ENCODE measurements at regions not wholly inside any gene's neighbourhood (a gene's known extent, or its start where the extent isn't known, plus 50 kb on each side); places are given as distances from the start of the nearest gene placed in this dataset.

DNA sequence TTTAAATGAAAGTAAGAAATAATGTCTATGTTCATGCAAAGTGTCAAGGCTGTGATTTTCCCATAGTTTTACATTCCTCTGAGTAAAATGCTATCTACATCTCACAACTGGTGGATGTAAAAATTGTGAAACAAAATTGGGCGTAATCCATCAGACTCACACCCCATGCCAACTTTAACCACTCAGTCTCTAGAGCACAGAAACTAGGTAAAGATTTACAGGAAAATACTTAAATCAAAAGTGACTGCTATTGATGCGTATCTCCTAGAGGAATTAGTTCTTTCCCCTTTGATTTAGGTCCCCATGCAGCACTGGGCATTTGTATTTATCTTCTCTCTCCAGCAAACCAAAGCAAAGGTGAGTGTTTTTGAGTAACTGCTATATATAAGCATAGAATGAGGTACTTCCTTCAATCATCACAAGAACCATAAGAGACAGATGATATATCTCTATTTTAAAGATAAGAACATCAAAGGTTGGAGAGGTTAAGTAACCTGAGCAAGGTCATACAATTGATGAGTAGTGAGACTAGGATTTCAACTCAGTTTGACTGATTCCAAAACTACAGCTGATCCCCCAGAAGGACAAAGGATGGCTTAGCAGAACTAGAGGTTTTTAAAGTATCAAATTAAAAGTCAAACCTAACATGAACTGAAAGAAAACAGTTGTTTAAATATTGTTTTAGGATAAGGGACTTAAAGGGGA is 594.0 kb upstream of the ACVR2A start:
- H3K4me3 Mint-ChIP-seq: no peak overlapping the region
- ATAC-seq: no peak

DNA sequence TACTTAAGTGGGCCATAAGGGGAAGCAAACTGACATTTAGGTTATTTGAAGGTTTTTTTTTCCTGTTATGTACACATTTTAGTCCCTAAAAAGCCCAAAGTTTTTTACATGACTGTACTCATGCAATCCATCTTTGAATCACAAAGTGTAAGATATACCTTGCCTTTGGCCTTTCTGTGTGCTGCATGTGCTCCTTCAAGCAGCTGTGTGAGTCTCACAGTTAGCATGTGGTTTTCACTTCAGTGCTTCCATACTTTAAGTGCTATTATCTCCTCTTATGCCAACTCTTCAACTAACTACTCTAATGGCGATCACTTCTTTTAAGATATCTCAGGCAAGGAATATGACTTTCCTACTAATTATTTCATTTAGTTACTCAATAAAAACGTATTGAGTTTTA is 597.1 kb upstream of the ACVR2A start:
- Mint-ChIP-seq H3K4me3 (no peak overlapping the region), H3K4me1 (ENCODE audit: low read depth) (peaks cover 1% of the 10 kb centered on the region)
- no peak for ATAC-seq

More for the DNA sequence above, 594.0 kb upstream of the ACVR2A start:
- H3K36me3 Mint-ChIP-seq (ENCODE audit: insufficient read depth): peaks cover 3% of the 10 kb centered on the region
- peaks cover 10% of the 10 kb centered on the region for H3K9me3 Mint-ChIP-seq
- DNase-seq: no peak
- no peaks in the 10 kb centered on the region for H3K27me3 Mint-ChIP-seq (ENCODE audit: low read depth)
- H3K4me1 Mint-ChIP-seq (ENCODE audit: low read depth): peaks cover 1% of the 10 kb centered on the region

DNA sequence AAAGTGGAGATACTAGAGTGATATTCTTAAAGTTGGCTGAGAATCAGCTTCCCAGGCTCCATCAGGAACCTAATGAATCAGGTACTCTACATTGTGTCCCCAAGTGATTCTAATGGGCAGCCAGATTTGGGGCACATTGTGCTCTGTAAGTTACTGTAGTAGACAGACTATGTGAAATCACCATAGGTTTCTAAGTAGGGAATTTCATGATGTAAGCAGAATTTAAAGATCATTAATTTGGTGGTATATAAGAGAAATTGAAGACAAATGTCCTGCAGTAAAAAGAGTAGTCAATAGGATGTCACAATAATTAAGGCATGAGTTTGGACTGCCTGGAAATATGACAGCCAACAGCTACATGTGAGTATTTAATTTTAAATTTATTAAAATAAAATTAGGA is 602.4 kb upstream of the ACVR2A start:
- ATAC-seq (no peak), DNase-seq (no peak)
- Mint-ChIP-seq H3K4me3 (no peak overlapping the region), H3K4me1 (ENCODE audit: low read depth) (no peaks in the 10 kb centered on the region), H3K36me3 (ENCODE audit: insufficient read depth) (no peaks in the 10 kb centered on the region), H3K27me3 (ENCODE audit: low read depth) (no peaks in the 10 kb centered on the region), H3K9me3 (peaks cover 6% of the 10 kb centered on the region)

More for the DNA sequence above, 597.1 kb upstream of the ACVR2A start:
- Mint-ChIP-seq H3K9me3 (peaks cover 6% of the 10 kb centered on the region), H3K36me3 (ENCODE audit: insufficient read depth) (peaks cover under 1% of the 10 kb centered on the region), H3K27me3 (ENCODE audit: low read depth) (no peaks in the 10 kb centered on the region)
- no peak for DNase-seq

DNA sequence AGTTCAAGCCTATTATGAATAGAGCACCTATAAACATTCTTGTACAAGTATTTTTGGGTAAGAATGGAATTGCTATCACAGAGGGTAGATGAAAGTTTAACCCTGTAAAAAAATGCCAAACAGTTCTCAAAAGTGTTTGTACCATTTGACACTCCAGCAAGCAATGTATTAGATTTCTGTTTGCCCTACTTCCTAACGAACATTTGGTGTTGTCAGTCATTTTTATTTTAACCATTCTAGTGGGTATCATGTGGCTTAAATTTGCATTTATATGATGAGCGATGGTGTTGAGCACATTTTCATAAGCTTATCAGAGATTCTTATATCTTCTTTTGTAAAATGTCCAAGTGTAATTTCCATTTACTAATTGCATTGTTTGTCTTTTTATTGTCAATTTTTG is 608.2 kb upstream of the ACVR2A start:
- peaks cover 1% of the 10 kb centered on the region for H3K4me1 Mint-ChIP-seq (ENCODE audit: low read depth)
- H3K9me3 Mint-ChIP-seq: peaks cover 6% of the 10 kb centered on the region
- H3K27me3 Mint-ChIP-seq (ENCODE audit: low read depth): no peaks in the 10 kb centered on the region
- no peaks in the 10 kb centered on the region for H3K36me3 Mint-ChIP-seq (ENCODE audit: insufficient read depth)
- no peak for ATAC-seq
- DNase-seq: no peak
- no peak overlapping the region for H3K4me3 Mint-ChIP-seq

DNA sequence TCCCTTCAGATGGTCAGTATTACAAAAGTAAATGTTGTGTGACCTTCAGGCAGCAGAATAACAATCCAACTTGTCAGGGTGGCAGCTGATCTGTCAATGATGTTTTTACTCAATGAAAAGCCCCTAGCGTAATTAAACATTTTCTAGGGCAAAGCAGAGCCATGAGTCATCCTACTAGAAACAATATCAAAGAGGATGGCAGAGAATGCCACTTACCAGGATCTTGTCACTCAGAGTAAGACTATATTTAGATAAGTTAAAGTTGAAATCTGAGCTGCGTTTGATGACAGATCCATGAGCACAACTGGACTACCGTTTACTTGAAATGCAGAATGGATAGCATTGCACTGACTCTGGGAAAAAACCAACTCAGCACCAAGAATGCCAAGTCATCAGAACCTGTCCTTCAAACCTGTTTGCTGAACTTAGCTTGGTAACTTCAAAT is 612.6 kb upstream of the ACVR2A start:
- Mint-ChIP-seq H3K27me3 (ENCODE audit: low read depth) (no peaks in the 10 kb centered on the region), H3K4me1 (ENCODE audit: low read depth) (peaks cover 1% of the 10 kb centered on the region), H3K9me3 (no peaks in the 10 kb centered on the region), H3K36me3 (ENCODE audit: insufficient read depth) (no peaks in the 10 kb centered on the region), H3K4me3 (no peak overlapping the region)
- DNase-seq (no peak), ATAC-seq (peak in 1 of 2 donors; percentile 27)

DNA sequence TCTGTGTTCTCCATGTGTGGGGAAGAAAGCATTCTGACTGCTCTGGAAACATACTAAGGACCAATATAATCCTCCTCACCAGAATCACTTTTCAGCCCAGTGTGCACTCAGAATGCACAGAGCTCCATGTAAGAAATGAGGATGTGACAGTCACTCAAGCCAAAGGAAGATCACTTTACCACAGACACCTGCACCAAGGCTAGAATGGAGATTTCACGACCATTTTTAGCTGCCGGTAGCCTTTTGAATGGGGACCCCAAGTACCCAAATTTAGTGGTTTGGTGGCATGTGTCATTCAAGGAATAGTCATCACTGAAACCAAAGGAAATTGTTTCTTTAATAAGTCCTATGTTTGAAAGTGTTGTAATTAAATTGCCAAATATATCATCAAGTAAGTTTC is 613.2 kb upstream of the ACVR2A start:
- Mint-ChIP-seq H3K9me3 (no peaks in the 10 kb centered on the region), H3K27me3 (ENCODE audit: low read depth) (no peaks in the 10 kb centered on the region), H3K4me1 (ENCODE audit: low read depth) (peaks cover 1% of the 10 kb centered on the region), H3K4me3 (no peak overlapping the region), H3K36me3 (ENCODE audit: insufficient read depth) (no peaks in the 10 kb centered on the region)
- DNase-seq: no peak
- ATAC-seq: peak; percentile 37 to 70

DNA sequence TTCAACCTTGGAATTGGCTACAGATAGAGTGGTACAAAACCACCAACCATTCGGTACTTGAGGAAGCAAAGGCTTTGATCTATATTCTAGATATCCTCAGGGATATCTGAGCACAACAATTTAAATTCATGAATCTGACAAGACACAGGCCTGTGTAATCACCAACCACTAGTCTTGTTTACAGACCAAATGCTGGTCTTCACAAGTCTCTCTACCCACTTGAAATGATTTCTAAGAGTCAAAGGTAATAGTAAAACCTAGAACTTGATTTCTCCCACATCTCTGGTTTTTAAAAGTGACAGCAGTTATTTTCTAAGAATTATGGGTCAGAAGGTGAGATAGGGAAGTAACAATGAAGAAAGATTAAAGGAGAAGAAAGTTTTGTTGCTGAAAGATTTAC is 613.7 kb upstream of the ACVR2A start:
- Mint-ChIP-seq H3K9me3 (no peaks in the 10 kb centered on the region), H3K27me3 (ENCODE audit: low read depth) (no peaks in the 10 kb centered on the region), H3K36me3 (ENCODE audit: insufficient read depth) (no peaks in the 10 kb centered on the region), H3K4me3 (no peak overlapping the region), H3K4me1 (ENCODE audit: low read depth) (peaks cover 1% of the 10 kb centered on the region)
- DNase-seq (no peak), ATAC-seq (peak in 1 of 2 donors; percentile 41)

DNA sequence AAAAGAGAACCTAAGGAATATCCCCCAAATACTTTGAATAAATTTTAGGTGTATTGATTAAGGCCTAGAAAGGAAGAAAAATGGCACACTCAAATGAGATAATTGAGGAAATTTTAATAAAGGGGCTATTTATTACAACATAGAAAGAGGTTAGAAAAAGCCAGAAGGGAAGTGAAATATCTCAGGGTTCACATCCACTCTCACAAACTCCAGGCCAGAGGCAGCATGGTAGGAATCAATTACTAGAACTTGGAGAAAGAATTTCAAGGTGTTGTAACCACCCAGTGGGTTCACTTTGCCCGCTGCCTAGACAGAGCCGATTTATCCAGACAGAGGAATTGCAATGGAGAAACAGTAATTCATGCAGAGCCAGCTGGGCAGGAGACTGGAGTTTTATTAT is 617.5 kb upstream of the ACVR2A start:
- Mint-ChIP-seq H3K4me3 (no peak overlapping the region), H3K4me1 (ENCODE audit: low read depth) (peaks cover under 1% of the 10 kb centered on the region), H3K27me3 (ENCODE audit: low read depth) (no peaks in the 10 kb centered on the region), H3K9me3 (peaks cover 2% of the 10 kb centered on the region), H3K36me3 (ENCODE audit: insufficient read depth) (no peaks in the 10 kb centered on the region)
- ATAC-seq (no peak), DNase-seq (no peak)

DNA sequence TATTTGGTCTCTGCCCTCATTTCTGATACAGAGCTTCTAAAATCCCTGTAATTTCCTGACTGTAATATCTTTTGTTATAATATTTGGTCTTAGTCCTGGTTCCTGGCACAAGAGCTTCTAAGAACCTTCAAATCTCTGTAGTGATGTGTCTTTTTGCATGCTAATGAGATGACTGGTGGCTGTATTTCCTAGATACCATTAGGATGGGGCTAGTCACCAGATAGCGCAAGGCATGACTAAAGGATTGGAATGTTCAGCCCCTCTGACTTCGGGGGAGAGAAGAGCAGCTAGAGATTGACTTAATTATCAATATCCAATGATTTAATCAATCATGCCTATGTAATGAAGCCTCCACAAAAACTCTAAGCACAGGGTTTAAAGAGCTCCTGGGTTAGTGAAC is 620.8 kb upstream of the ACVR2A start:
- no peak for DNase-seq
- ATAC-seq: no peak
- H3K4me1 Mint-ChIP-seq (ENCODE audit: low read depth): no peaks in the 10 kb centered on the region
- no peaks in the 10 kb centered on the region for H3K27me3 Mint-ChIP-seq (ENCODE audit: low read depth)
- no peak overlapping the region for H3K4me3 Mint-ChIP-seq
- peaks cover 11% of the 10 kb centered on the region for H3K9me3 Mint-ChIP-seq
- H3K36me3 Mint-ChIP-seq (ENCODE audit: insufficient read depth): no peaks in the 10 kb centered on the region

DNA sequence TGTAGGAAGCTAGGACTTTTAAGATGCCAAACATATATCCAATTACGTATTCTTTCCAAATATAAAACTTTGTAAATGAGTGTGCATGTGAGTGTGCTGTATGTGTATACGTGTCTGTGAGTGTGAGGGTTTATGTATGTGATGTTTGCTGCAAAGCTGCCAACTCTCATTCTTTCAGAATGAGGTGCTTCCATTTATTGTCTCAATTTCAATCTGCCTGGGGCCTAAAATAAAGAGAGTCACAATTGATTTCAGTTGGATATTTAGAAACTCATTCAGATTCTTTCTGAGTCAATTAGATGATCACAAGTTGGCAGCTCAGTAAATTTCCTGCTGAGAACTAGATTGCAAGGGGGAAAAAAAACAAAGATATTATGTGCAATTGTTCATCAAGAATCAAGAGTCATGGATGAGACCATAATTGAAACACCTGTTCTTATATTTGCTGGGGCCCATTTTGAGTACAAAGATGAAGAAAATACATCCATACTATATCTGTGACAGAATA is 621.2 kb upstream of the ACVR2A start:
- DNase-seq: no peak
- H3K4me3 Mint-ChIP-seq: no peak overlapping the region
- ATAC-seq: no peak
- no peaks in the 10 kb centered on the region for H3K4me1 Mint-ChIP-seq (ENCODE audit: low read depth)
- peaks cover 16% of the 10 kb centered on the region for H3K9me3 Mint-ChIP-seq
- no peaks in the 10 kb centered on the region for H3K27me3 Mint-ChIP-seq (ENCODE audit: low read depth)
- H3K36me3 Mint-ChIP-seq (ENCODE audit: insufficient read depth): no peaks in the 10 kb centered on the region

DNA sequence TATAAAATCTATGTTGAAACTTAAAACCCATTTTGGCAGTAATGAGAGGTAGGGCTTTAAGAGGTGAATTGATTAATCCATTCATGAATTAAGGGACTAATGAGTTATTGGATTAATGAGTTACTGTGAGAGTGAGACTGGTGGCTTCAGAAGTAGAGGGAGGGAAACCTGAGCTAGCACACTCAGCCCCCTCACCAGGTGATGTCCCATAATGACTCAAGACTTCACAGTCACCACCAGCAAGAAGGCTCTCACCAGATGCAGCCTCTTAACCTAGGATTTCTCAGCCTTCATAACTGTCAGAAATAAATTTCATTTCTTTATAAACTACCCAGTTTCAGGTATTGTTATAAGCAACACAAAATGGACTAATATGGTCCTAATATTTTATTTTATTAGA is 621.7 kb upstream of the ACVR2A start:
- Mint-ChIP-seq H3K9me3 (peaks cover 16% of the 10 kb centered on the region), H3K36me3 (ENCODE audit: insufficient read depth) (no peaks in the 10 kb centered on the region), H3K4me1 (ENCODE audit: low read depth) (no peaks in the 10 kb centered on the region), H3K4me3 (no peak overlapping the region), H3K27me3 (ENCODE audit: low read depth) (no peaks in the 10 kb centered on the region)
- ATAC-seq (no peak), DNase-seq (no peak)

DNA sequence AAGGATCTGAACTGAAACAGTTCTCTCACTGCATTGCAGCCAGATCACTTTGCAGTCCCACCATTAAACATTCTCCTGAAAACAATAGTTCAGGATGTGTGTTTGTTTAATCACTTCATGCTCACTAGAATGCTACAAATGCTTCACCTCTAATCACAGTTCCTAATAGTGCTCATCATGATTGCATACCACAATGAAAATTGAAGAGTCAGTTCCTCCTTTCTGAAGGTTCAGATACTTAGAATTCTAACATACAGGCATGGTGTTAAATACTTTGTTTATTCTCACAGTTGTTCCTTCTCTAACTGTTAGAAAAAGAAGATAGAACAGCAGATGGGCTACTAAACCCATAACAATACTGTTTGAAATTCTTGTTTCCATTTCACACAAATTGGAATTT is 622.3 kb upstream of the ACVR2A start:
- Mint-ChIP-seq H3K4me3 (no peak overlapping the region), H3K36me3 (ENCODE audit: insufficient read depth) (no peaks in the 10 kb centered on the region), H3K9me3 (peaks cover 16% of the 10 kb centered on the region), H3K27me3 (ENCODE audit: low read depth) (no peaks in the 10 kb centered on the region), H3K4me1 (ENCODE audit: low read depth) (no peaks in the 10 kb centered on the region)
- ATAC-seq: no peak
- no peak for DNase-seq

DNA sequence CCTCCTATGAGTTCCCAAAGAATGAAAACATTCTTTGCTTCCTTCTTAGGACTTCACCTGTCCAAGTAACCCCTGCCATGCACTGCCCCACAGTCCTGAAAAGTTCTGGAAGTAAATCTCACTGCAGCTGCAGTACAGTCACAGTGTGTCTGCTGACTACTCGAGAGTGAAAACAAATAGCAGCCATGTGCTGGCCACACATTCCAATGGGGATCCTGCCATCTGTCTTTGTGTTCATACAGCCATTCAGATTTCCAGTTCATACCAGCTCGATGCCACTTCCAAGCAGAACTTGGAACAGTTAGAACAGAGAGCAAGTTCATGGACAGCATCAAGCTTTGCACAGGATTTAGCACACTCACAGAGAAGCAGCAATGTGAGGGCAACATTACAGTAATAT is 629.9 kb upstream of the ACVR2A start:
- ATAC-seq (no peak), DNase-seq (no peak)
- Mint-ChIP-seq H3K4me1 (ENCODE audit: low read depth) (no peaks in the 10 kb centered on the region), H3K27me3 (ENCODE audit: low read depth) (no peaks in the 10 kb centered on the region), H3K36me3 (ENCODE audit: insufficient read depth) (no peaks in the 10 kb centered on the region), H3K9me3 (peaks cover 12% of the 10 kb centered on the region), H3K4me3 (no peak overlapping the region)

DNA sequence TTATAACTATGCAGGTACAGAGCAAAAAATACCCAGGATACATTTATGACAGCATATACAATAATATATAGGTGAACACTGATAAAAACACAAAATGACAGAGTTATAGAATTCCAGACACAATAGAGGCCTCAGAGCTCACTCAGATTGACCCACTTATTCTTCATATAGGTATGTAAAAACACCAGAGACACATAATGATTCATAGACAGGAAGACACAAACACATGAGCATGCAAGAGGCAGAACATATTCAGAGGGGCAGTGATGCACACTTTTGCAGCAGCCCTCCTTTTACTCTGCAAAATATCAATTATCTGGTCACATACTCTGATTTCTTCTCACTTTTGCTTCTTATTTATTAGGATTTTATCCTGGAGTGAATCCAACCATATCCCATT is 633.3 kb upstream of the ACVR2A start:
- Mint-ChIP-seq H3K9me3 (peaks cover 6% of the 10 kb centered on the region), H3K4me1 (ENCODE audit: low read depth) (no peaks in the 10 kb centered on the region), H3K27me3 (ENCODE audit: low read depth) (no peaks in the 10 kb centered on the region), H3K4me3 (no peak overlapping the region), H3K36me3 (ENCODE audit: insufficient read depth) (no peaks in the 10 kb centered on the region)
- no peak for DNase-seq
- no peak for ATAC-seq

DNA sequence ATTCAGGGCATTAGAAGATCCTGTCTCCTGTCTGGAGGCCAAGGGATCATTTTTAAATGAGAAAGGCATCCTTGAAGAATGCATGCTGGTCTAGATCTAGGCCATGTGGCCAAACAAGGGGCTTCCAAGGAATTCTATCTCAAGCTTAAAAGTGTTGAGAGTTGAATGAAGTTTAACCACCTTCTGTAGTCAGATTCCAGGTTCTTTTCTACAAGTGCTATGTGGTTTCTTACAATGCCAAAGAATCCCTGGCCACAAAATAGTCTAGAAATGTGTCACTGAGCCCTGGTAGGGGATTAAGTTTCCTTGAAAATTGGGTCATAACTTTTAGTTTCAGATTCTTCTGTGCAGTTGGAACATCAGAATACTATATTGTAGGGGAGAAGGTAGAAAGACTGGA is 640.7 kb upstream of the ACVR2A start:
- H3K9me3 Mint-ChIP-seq: peaks cover 22% of the 10 kb centered on the region
- ATAC-seq (no peak), DNase-seq (no peak)
- no peaks in the 10 kb centered on the region for H3K27me3 Mint-ChIP-seq (ENCODE audit: low read depth)
- no peaks in the 10 kb centered on the region for H3K36me3 Mint-ChIP-seq (ENCODE audit: insufficient read depth)
- H3K4me1 Mint-ChIP-seq (ENCODE audit: low read depth): no peaks in the 10 kb centered on the region
- no peak overlapping the region for H3K4me3 Mint-ChIP-seq
